HG03354 (cell line): ENCODE measurements at regions not wholly inside any gene's neighbourhood (a gene's known extent, or its start where the extent isn't known, plus 50 kb on each side); places are given as distances from the start of the nearest gene placed in this dataset.
"Not testable (repeated sequence)": the region's sequence is repeated elsewhere in the genome, so short reads cannot be mapped to it uniquely, and the experiment has no call there.

Experiments
- ATAC-seq: cut with Tn5 transposase; IDR thresholded peaks from one replicate; pipeline ENCODE4 v1.9.1; 2021; ENCODE audit warnings: mild to moderate bottlenecking; ENCODE audit not compliant: unreplicated experiment, poor library complexity, severe bottlenecking

- ATAC-seq = no peak
These were observed 102.5 kb upstream of the EEF2KMT start for GRCh38 chr16:5200123-5200522.

GRCh38 chr16:5196204-5196603, 98.6 kb upstream of the EEF2KMT start:
- ATAC-seq = no peak

- no peak for ATAC-seq
These were observed 96.3 kb upstream of the EEF2KMT start for GRCh38 chr16:5193861-5194260.

GRCh38 chr16:5188989-5189352, 91.4 kb upstream of the EEF2KMT start:
- no peak for ATAC-seq

GRCh38 chr16:5188318-5188988, 90.9 kb upstream of the EEF2KMT start:
- no peak for ATAC-seq

GRCh38 chr16:5187402-5187952, 89.9 kb upstream of the EEF2KMT start:
- no peak for ATAC-seq

GRCh38 chr16:5186381-5186903, 88.8 kb upstream of the EEF2KMT start:
- ATAC-seq = no peak

- no peak for ATAC-seq
These were observed 78.9 kb upstream of the EEF2KMT start for GRCh38 chr16:5176505-5176904.

GRCh38 chr16:5175266-5175665, 77.7 kb upstream of the EEF2KMT start:
- no peak for ATAC-seq

GRCh38 chr16:5166486-5166885, 68.9 kb upstream of the EEF2KMT start:
- ATAC-seq = no peak

- ATAC-seq = not testable (repeated sequence)
These were observed 67.8 kb upstream of the EEF2KMT start for GRCh38 chr16:5165429-5165828.

GRCh38 chr16:5162801-5163200, 65.2 kb upstream of the EEF2KMT start:
- ATAC-seq = not testable (repeated sequence)

- ATAC-seq = not testable (repeated sequence)
These were observed 64.3 kb upstream of the EEF2KMT start for GRCh38 chr16:5161888-5162287.

- not testable (repeated sequence) for ATAC-seq
These were observed 62.4 kb upstream of the EEF2KMT start for GRCh38 chr16:5160010-5160409.

- ATAC-seq = not testable (repeated sequence)
These were observed 61.9 kb upstream of the EEF2KMT start for GRCh38 chr16:5159537-5159936.

- no peak for ATAC-seq
These were observed 60.9 kb upstream of the EEF2KMT start for GRCh38 chr16:5158494-5158893.

- ATAC-seq = not testable (repeated sequence)
These were observed 58.9 kb upstream of the EEF2KMT start for GRCh38 chr16:5156486-5156885.

GRCh38 chr16:5154006-5154405, 56.4 kb upstream of the EEF2KMT start:
- ATAC-seq = not testable (repeated sequence)

- not testable (repeated sequence) for ATAC-seq
These were observed 53.8 kb upstream of the EEF2KMT start for GRCh38 chr16:5151409-5151808.
